ENCODE measurements at regions not wholly inside any gene's neighbourhood (a gene's known extent, or its start where the extent isn't known, plus 50 kb on each side); places are given as distances from the start of the nearest gene placed in this dataset.

DNA sequence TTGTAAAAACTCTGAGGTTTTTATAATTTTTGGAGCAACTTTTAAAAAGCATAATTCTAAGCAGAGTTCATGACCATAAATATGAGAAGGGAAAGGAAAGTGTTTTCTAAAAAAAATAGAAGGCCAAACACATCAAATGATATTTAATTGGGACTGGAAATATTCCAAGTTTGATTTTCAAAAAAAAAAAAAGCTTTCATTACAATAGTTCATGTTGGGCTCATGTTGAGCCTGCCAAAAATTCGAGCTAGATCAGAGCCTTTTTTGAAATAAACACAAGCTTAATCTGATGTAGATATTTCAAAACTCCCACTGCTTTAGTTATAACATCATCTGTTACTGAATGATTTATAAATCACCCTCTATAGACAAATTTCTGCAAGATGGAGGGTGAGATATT is 163.4 kb upstream of the DEFB112 start:
- H3K27ac Mint-ChIP-seq (ENCODE audit: unreplicated experiment), result no peak overlapping the region
- no peaks in the 10 kb centered on the region for H3K27me3 Mint-ChIP-seq (ENCODE audit: unreplicated experiment)
- H3K36me3 Mint-ChIP-seq (ENCODE audit: low read depth, unreplicated experiment), result no peaks in the 10 kb centered on the region
- no peaks in the 10 kb centered on the region for H3K9me3 Mint-ChIP-seq (ENCODE audit: unreplicated experiment)
- DNase-seq (ENCODE audit: low spot score), result no peak
- TF ChIP-seq, protein P1, sequence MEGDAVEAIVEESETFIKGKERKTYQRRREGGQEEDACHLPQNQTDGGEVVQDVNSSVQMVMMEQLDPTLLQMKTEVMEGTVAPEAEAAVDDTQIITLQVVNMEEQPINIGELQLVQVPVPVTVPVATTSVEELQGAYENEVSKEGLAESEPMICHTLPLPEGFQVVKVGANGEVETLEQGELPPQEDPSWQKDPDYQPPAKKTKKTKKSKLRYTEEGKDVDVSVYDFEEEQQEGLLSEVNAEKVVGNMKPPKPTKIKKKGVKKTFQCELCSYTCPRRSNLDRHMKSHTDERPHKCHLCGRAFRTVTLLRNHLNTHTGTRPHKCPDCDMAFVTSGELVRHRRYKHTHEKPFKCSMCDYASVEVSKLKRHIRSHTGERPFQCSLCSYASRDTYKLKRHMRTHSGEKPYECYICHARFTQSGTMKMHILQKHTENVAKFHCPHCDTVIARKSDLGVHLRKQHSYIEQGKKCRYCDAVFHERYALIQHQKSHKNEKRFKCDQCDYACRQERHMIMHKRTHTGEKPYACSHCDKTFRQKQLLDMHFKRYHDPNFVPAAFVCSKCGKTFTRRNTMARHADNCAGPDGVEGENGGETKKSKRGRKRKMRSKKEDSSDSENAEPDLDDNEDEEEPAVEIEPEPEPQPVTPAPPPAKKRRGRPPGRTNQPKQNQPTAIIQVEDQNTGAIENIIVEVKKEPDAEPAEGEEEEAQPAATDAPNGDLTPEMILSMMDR (IDR thresholded peaks at IDR 0.05; ENCODE audit: unreplicated experiment), result no peak
- no peak overlapping the region for H3K4me3 Mint-ChIP-seq (ENCODE audit: unreplicated experiment)
- no peaks in the 10 kb centered on the region for H3K4me1 Mint-ChIP-seq (ENCODE audit: unreplicated experiment)

GRCh38 chr6:50214937-50215336 is 165.2 kb upstream of the DEFB112 start:
- no peak overlapping the region for H3K27ac Mint-ChIP-seq (ENCODE audit: unreplicated experiment)
- TF ChIP-seq, protein P1 (IDR thresholded peaks at IDR 0.05; ENCODE audit: unreplicated experiment), result no peak
- no peaks in the 10 kb centered on the region for H3K36me3 Mint-ChIP-seq (ENCODE audit: low read depth, unreplicated experiment)
- no peaks in the 10 kb centered on the region for H3K27me3 Mint-ChIP-seq (ENCODE audit: unreplicated experiment)
- no peak overlapping the region for H3K4me3 Mint-ChIP-seq (ENCODE audit: unreplicated experiment)
- H3K9me3 Mint-ChIP-seq (ENCODE audit: unreplicated experiment), result no peaks in the 10 kb centered on the region
- no peak for DNase-seq (ENCODE audit: low spot score)
- H3K4me1 Mint-ChIP-seq (ENCODE audit: unreplicated experiment), result no peaks in the 10 kb centered on the region

DNA sequence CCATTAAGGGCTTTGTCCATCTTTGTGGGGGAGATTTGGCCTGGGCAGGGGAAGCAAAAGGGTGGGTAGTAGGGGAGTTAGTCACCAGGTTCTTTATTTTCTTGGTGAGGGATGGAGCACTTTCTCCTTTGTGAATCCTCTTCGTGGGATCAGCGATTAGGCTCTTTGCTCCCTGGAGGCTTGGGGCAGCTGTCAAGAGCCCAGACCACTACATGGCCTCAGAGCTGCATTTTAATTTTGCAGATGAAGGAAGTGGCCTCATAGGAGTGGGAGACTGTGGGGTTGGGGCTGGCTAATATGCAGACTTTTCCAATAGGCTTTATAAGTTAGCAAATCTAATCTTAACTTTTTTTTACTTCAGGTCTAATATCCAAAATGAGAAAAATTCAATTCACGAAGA is 168.1 kb upstream of the DEFB112 start:
- no peaks in the 10 kb centered on the region for H3K27me3 Mint-ChIP-seq (ENCODE audit: unreplicated experiment)
- H3K27ac Mint-ChIP-seq (ENCODE audit: unreplicated experiment), result no peak overlapping the region
- no peak overlapping the region for H3K4me3 Mint-ChIP-seq (ENCODE audit: unreplicated experiment)
- H3K9me3 Mint-ChIP-seq (ENCODE audit: unreplicated experiment), result no peaks in the 10 kb centered on the region
- H3K36me3 Mint-ChIP-seq (ENCODE audit: low read depth, unreplicated experiment), result no peaks in the 10 kb centered on the region
- H3K4me1 Mint-ChIP-seq (ENCODE audit: unreplicated experiment), result no peaks in the 10 kb centered on the region
- TF ChIP-seq, protein P1 (IDR thresholded peaks at IDR 0.05; ENCODE audit: unreplicated experiment), result no peak
- no peak for DNase-seq (ENCODE audit: low spot score)

- no peak for DNase-seq (ENCODE audit: low spot score)
- Mint-ChIP-seq H3K9me3 (ENCODE audit: unreplicated experiment) (no peaks in the 10 kb centered on the region), H3K4me1 (ENCODE audit: unreplicated experiment) (peaks cover 2% of the 10 kb centered on the region), H3K36me3 (ENCODE audit: low read depth, unreplicated experiment) (no peaks in the 10 kb centered on the region), H3K27ac (ENCODE audit: unreplicated experiment) (no peak overlapping the region), H3K4me3 (ENCODE audit: unreplicated experiment) (no peak overlapping the region), H3K27me3 (ENCODE audit: unreplicated experiment) (no peaks in the 10 kb centered on the region)
- TF ChIP-seq, protein P1 (IDR thresholded peaks at IDR 0.05; ENCODE audit: unreplicated experiment), result no peak
Measured at GRCh38 chr6:50236164-50236563, 186.4 kb upstream of the DEFB112 start.

DNA sequence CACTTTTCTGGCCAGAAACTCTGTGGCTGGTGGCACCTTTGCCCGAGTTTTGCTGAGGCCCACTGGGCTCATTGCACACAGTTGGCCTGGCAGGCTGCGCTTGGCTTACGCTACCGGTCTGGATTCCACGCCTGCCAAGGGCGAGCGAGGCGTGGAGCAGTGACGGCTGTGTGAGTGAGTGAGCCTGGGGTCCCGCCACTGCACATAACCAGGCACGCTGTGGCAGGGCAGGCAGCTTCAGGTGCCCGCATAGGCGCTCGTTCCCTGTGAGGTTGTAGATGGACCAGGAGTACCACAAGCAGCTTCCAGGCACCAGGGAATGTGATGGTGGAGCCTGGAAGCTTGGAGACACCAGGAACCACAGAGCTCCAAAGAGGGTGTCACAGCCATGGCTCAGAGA is 190.1 kb upstream of the DEFB112 start:
- DNase-seq (ENCODE audit: low spot score), result no peak
- Mint-ChIP-seq H3K27ac (ENCODE audit: unreplicated experiment) (no peak overlapping the region), H3K4me1 (ENCODE audit: unreplicated experiment) (no peaks in the 10 kb centered on the region), H3K36me3 (ENCODE audit: low read depth, unreplicated experiment) (no peaks in the 10 kb centered on the region), H3K9me3 (ENCODE audit: unreplicated experiment) (no peaks in the 10 kb centered on the region), H3K4me3 (ENCODE audit: unreplicated experiment) (no peak overlapping the region), H3K27me3 (ENCODE audit: unreplicated experiment) (no peaks in the 10 kb centered on the region)
- TF ChIP-seq, protein P1 (IDR thresholded peaks at IDR 0.05; ENCODE audit: unreplicated experiment), result no peak

Measured in endothelial cell (in vitro differentiated cells).